ENCODE measurements at regions not wholly inside any gene's neighbourhood (a gene's known extent, or its start where the extent isn't known, plus 50 kb on each side); places are given as distances from the start of the nearest gene placed in this dataset.
"Not testable (repeated sequence)": the region's sequence is repeated elsewhere in the genome, so short reads cannot be mapped to it uniquely, and the experiment has no call there.

GRCh38 chr1:234953655-234954405, 174.8 kb downstream of the TOMM20 start:
- Mint-ChIP-seq H3K4me1 (peaks cover 52% of the 10 kb centered on the region), H3K36me3 (ENCODE audit: low read depth) (peaks cover 7% of the 10 kb centered on the region), H3K27me3 (ENCODE audit: low read depth) (no peaks in the 10 kb centered on the region), H3K9me3 (peaks cover 5% of the 10 kb centered on the region), H3K27ac (ENCODE audit: unreplicated experiment) (peak overlapping the region; percentile 24), H3K4me3 (peak overlapping the region; percentile 9)
- no peak for DNase-seq (ENCODE audit: low read depth, low spot score)
- TF ChIP-seq CTCF (conservative IDR thresholded peaks at IDR 0.05): no peak

- Mint-ChIP-seq H3K4me1 (peaks cover 31% of the 10 kb centered on the region), H3K27me3 (ENCODE audit: low read depth) (no peaks in the 10 kb centered on the region), H3K9me3 (peaks cover 5% of the 10 kb centered on the region), H3K27ac (ENCODE audit: unreplicated experiment) (no peak overlapping the region), H3K4me3 (no peak overlapping the region), H3K36me3 (ENCODE audit: low read depth) (peaks cover 7% of the 10 kb centered on the region)
- TF ChIP-seq CTCF (conservative IDR thresholded peaks at IDR 0.05): no peak
- no peak for DNase-seq (ENCODE audit: low read depth, low spot score)
Measured at GRCh38 chr1:234950598-234950997, 178.0 kb downstream of the TOMM20 start.

DNA sequence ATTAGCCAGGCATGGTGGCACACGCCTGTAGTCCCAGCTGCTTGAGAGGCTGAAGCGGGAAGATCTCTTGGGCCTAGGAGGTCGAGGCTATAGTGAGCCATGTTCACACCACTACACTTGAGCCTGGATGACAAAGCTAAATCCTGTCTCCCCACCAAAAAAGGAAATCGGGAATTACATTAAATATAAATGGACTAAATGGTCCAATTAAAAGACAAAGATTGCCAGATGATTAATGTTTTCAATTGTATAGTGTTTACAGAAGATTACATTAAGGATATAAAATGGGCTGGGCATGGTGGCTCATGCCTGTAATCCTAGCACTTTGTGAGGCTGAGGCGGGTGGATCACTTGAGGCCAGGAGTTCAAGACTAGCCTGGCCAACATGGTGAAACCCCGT, 179.1 kb downstream of the TOMM20 start:
- peaks cover 12% of the 10 kb centered on the region for H3K9me3 Mint-ChIP-seq
- H3K36me3 Mint-ChIP-seq (ENCODE audit: low read depth); H3K27me3 Mint-ChIP-seq (ENCODE audit: low read depth); DNase-seq (ENCODE audit: low read depth, low spot score); H3K4me3 Mint-ChIP-seq; H3K27ac Mint-ChIP-seq (ENCODE audit: unreplicated experiment): not testable (repeated sequence)
- peaks cover 20% of the 10 kb centered on the region for H3K4me1 Mint-ChIP-seq

- H3K36me3 Mint-ChIP-seq (ENCODE audit: low read depth): peaks cover 7% of the 10 kb centered on the region
- H3K4me1 Mint-ChIP-seq: no peaks in the 10 kb centered on the region
- H3K27ac Mint-ChIP-seq (ENCODE audit: unreplicated experiment): no peak overlapping the region
- no peaks in the 10 kb centered on the region for H3K27me3 Mint-ChIP-seq (ENCODE audit: low read depth)
- DNase-seq (ENCODE audit: low read depth, low spot score): no peak
- H3K9me3 Mint-ChIP-seq: peaks cover 14% of the 10 kb centered on the region
- no peak for TF ChIP-seq CTCF (conservative IDR thresholded peaks at IDR 0.05)
- H3K4me3 Mint-ChIP-seq: no peak overlapping the region
Measured at GRCh38 chr1:234944439-234945344, 183.9 kb downstream of the TOMM20 start.

DNA sequence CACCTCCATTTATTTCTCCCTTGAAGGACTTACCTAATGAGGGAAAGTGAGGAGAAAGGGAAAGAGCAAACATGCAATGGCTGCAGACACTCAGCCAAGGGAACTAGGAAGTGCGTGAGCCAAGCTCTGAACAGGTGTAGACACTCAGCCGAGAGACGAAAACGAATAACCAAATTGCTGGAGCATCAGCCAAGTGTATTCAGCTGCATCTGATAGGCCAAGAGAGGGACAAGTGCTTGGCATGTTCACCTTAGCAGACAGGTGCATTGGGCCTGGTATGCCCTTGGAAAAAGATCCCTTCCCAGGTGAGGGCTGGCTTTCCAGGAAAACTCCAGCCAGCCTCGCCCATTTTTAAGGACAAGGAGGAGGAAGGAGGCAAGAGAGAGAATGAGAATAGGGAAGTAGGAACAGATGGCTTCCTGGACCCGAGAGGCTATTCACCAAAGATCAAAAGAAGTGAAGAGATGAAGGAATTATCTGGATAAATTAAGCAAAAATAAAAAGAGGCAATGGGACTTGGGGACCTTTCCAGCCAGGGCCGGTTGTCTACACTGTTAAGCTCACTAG, 184.7 kb downstream of the TOMM20 start:
- no peak overlapping the region for H3K27ac Mint-ChIP-seq (ENCODE audit: unreplicated experiment)
- peaks cover 9% of the 10 kb centered on the region for H3K9me3 Mint-ChIP-seq
- H3K4me1 Mint-ChIP-seq: no peaks in the 10 kb centered on the region
- peaks cover under 1% of the 10 kb centered on the region for H3K36me3 Mint-ChIP-seq (ENCODE audit: low read depth)
- no peak overlapping the region for H3K4me3 Mint-ChIP-seq
- no peak for TF ChIP-seq CTCF (conservative IDR thresholded peaks at IDR 0.05)
- no peaks in the 10 kb centered on the region for H3K27me3 Mint-ChIP-seq (ENCODE audit: low read depth)
- DNase-seq (ENCODE audit: low read depth, low spot score): no peak

Measured in neural crest cell (in vitro differentiated cells).